Spleen (tissue), 7 donors: ENCODE measurements at regions not wholly inside any gene's neighbourhood (a gene's known extent, or its start where the extent isn't known, plus 50 kb on each side); places are given as distances from the start of the nearest gene placed in this dataset.

Experiments
- POLR2A ChIP-seq, 3 donors: fragments of 450-650 bp; IDR thresholded peaks; one replicate each; pipeline ENCODE4 v1.5.1; 2017; ENCODE audit warnings: antibody characterized with exemption in 3 of 3, mild to moderate bottlenecking in 1 of 3
- TF ChIP-seq, protein P1 (sequence below), 11 experiments: fragments of 200-600 bp in 7 of 11; fragments of 450-650 bp in 4 of 11; sonication (generic) in 4 of 11; IDR thresholded peaks in 8 of 11; conservative IDR thresholded peaks in 3 of 11; 1 replicate in 7 of 11; 2 replicates in 4 of 11; pipeline versions ENCODE4 v1.4.0 to v1.8.0; 2016 to 2021; ENCODE audit warnings: antibody characterized with exemption in 11 of 11, inconsistent platforms in 4 of 11, mild to moderate bottlenecking in 1 of 11
- donor health status: DM: no; HTN: no; CAD: no; lungs with moderate emphysema.
- donor health status: DM: no; HTN: no; CAD: no.
- donor health status: DM: no; HTN: no; CAD: no.

DNA sequence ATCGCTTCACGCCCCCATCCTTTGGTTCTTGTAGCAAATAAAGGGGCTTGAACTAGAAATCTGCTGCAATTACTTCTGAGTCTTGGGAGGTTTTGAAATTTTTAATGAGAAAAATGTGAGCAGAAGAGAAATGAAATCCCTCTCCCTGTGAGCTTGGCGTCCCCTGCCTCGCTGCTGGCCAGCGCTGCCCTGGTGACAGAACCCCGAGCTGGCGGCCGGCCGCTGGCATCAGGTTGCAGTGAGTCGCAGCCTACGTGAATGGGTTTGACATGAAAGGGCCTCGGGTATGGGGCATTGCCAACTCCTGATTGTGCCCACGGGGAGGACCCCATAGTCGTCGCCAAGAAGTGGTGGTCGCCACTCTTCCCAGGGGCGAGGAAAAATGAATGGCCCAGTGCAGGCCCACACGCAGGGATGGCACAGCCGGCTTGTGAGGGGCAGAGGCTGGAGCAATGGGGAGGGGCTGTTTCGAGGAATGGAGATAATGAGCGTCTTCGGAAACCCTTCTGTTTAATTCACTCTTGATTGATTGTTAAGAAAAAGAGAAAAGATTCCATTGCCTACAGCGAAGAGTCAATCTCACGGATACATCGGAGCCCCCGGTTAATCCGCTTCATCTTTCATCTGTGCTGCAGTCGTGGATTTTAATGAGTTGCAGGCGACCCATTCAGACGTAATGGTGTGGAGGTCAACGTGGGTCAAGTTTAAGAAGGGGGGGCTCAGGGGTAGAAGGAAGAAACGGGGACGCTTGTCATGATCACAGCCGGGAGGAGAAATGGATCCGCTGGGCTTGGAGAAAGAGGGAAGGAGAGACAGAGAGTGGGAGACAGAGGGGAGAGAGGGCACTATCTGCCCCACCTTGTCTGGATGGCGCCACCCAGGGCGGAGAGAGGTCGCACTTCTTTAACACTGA lies 380.1 kb downstream of the THBS2 start:
- TF ChIP-seq, protein P1, sequence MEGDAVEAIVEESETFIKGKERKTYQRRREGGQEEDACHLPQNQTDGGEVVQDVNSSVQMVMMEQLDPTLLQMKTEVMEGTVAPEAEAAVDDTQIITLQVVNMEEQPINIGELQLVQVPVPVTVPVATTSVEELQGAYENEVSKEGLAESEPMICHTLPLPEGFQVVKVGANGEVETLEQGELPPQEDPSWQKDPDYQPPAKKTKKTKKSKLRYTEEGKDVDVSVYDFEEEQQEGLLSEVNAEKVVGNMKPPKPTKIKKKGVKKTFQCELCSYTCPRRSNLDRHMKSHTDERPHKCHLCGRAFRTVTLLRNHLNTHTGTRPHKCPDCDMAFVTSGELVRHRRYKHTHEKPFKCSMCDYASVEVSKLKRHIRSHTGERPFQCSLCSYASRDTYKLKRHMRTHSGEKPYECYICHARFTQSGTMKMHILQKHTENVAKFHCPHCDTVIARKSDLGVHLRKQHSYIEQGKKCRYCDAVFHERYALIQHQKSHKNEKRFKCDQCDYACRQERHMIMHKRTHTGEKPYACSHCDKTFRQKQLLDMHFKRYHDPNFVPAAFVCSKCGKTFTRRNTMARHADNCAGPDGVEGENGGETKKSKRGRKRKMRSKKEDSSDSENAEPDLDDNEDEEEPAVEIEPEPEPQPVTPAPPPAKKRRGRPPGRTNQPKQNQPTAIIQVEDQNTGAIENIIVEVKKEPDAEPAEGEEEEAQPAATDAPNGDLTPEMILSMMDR (IDR thresholded peaks at IDR 0.05 in 8 of 11, conservative IDR thresholded peaks at IDR 0.05 in 3 of 11): no peak
- no peak for TF ChIP-seq POLR2A (IDR thresholded peaks at IDR 0.05)
